ENCODE measurements at regions not wholly inside any gene's neighbourhood (a gene's known extent, or its start where the extent isn't known, plus 50 kb on each side); places are given as distances from the start of the nearest gene placed in this dataset.

- Mint-ChIP-seq H3K9me3 (peaks cover 4% of the 10 kb centered on the region), H3K27ac (no peak overlapping the region), H3K4me1 (ENCODE audit: low read depth) (no peaks in the 10 kb centered on the region), H3K27me3 (peaks cover 4% of the 10 kb centered on the region), H3K4me3 (no peak overlapping the region), H3K36me3 (ENCODE audit: low read depth) (no peaks in the 10 kb centered on the region)
- intact Hi-C loops (cut with DNase I, micrococcal nuclease), result no loop called here
- ATAC-seq (ENCODE audit: poor library complexity), result no peak
- CTCF ChIA-PET, result no interaction called here
- Histone ChIP-seq H3K4me1 (ENCODE audit: insufficient read depth, low read length) (no peaks in the 10 kb centered on the region), H3K4me3 (ENCODE audit: low read length) (no peak overlapping the region), H3K27me3 (ENCODE audit: control insufficient read depth in 1 of 2, insufficient read depth in 2 of 2, low read length in 2 of 2) (no peaks in the 10 kb centered on the region), H3K27ac (ENCODE audit: low read depth in 1 of 2, low read length in 2 of 2) (no peak overlapping the region), H3K9me3 (ENCODE audit: control insufficient read depth in 1 of 2, insufficient read depth in 1 of 2, low read length in 2 of 2) (peaks cover 2 to 3% of the 10 kb centered on the region in 2 experiments), H3K36me3 (ENCODE audit: insufficient read depth, low read length) (no peaks in the 10 kb centered on the region)
- POLR2A ChIA-PET, result no interaction called here
- DNase-seq, result no peak
- TF ChIP-seq CTCF (IDR thresholded peaks at IDR 0.05), result no peak
Measured at GRCh38 chr10:2445370-2445769, 622.0 kb upstream of the PFKP start.

GRCh38 chr10:2439983-2440382 lies 627.4 kb upstream of the PFKP start:
- ATAC-seq (ENCODE audit: poor library complexity), result no peak
- no peak for TF ChIP-seq CTCF (IDR thresholded peaks at IDR 0.05)
- Histone ChIP-seq H3K27me3 (ENCODE audit: control insufficient read depth in 1 of 2, insufficient read depth in 2 of 2, low read length in 2 of 2) (no peaks in the 10 kb centered on the region), H3K4me1 (ENCODE audit: insufficient read depth, low read length) (no peaks in the 10 kb centered on the region), H3K36me3 (ENCODE audit: insufficient read depth, low read length) (no peaks in the 10 kb centered on the region), H3K27ac (ENCODE audit: low read depth in 1 of 2, low read length in 2 of 2) (no peak overlapping the region), H3K4me3 (ENCODE audit: low read length) (no peak overlapping the region), H3K9me3 (ENCODE audit: control insufficient read depth in 1 of 2, insufficient read depth in 1 of 2, low read length in 2 of 2) (peaks cover 0 to 3% of the 10 kb centered on the region in 2 experiments)
- no peak overlapping the region for H3K27ac Mint-ChIP-seq
- DNase-seq, result no peak
- intact Hi-C loops (cut with DNase I, micrococcal nuclease), result no loop called here
- H3K4me3 Mint-ChIP-seq, result no peak overlapping the region
- no peaks in the 10 kb centered on the region for H3K9me3 Mint-ChIP-seq
- H3K36me3 Mint-ChIP-seq (ENCODE audit: low read depth), result no peaks in the 10 kb centered on the region
- ChIA-PET POLR2A (no interaction called here), CTCF (no interaction called here)
- no peaks in the 10 kb centered on the region for H3K4me1 Mint-ChIP-seq (ENCODE audit: low read depth)
- H3K27me3 Mint-ChIP-seq, result peaks cover 4% of the 10 kb centered on the region

- Mint-ChIP-seq H3K36me3 (ENCODE audit: low read depth) (no peaks in the 10 kb centered on the region), H3K9me3 (no peaks in the 10 kb centered on the region), H3K27me3 (peaks cover 4% of the 10 kb centered on the region), H3K4me3 (no peak overlapping the region), H3K4me1 (ENCODE audit: low read depth) (no peaks in the 10 kb centered on the region), H3K27ac (no peak overlapping the region)
- Histone ChIP-seq H3K36me3 (ENCODE audit: insufficient read depth, low read length) (no peaks in the 10 kb centered on the region), H3K4me3 (ENCODE audit: low read length) (no peak overlapping the region), H3K9me3 (ENCODE audit: control insufficient read depth in 1 of 2, insufficient read depth in 1 of 2, low read length in 2 of 2) (peaks cover 0 to under 1% of the 10 kb centered on the region in 2 experiments), H3K27me3 (ENCODE audit: control insufficient read depth in 1 of 2, insufficient read depth in 2 of 2, low read length in 2 of 2) (no peaks in the 10 kb centered on the region), H3K27ac (ENCODE audit: low read depth in 1 of 2, low read length in 2 of 2) (no peak overlapping the region), H3K4me1 (ENCODE audit: insufficient read depth, low read length) (no peaks in the 10 kb centered on the region)
- TF ChIP-seq CTCF (IDR thresholded peaks at IDR 0.05), result no peak
- intact Hi-C loops (cut with DNase I, micrococcal nuclease), result no loop called here
- POLR2A ChIA-PET, result no interaction called here
- ATAC-seq (ENCODE audit: poor library complexity), result no peak
- CTCF ChIA-PET, result no interaction called here
- DNase-seq, result no peak
Measured at GRCh38 chr10:2439000-2439399, 628.3 kb upstream of the PFKP start.
